ENCODE measurements at regions not wholly inside any gene's neighbourhood (a gene's known extent, or its start where the extent isn't known, plus 50 kb on each side); places are given as distances from the start of the nearest gene placed in this dataset.

DNA sequence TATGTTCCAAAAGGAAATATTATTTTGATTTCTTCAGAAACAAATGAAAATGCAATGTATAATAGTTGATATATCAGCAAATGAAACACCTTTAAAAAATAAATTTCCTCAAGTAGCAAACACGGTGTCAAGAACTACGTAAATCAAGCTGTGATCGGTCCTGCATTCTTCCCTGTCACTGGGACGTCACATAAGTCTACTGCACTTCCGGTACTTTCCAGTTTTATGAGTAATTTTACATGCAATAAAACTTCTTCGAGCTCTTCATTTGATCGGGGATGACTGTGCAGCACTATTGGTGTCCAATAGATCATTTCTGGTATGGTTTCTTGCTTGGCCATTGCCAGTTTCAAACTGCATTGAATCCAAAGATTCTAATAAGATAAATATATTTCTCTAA is 114.0 kb upstream of the VEGFC start:
- DNase-seq, result no peak

DNA sequence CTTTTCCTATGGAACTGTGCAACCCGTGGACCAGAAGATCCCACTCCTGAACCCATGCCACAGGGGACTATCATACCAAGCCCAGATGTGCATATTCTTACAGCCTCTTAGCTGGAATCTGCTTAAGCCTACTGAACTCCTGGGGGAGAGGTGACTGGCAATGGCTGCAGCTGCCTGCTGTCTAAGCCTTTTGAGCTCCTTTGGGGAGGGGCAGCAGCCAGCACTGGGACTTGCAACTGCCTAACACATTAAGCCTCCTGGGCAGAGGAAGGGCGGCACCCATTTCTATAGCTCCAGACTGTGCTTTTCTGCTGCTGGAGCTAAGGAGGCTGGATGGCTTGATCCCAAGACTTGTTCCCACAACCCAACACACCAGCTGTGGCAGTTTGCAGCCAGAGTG is 117.9 kb upstream of the VEGFC start:
- DNase-seq, result no peak

DNA sequence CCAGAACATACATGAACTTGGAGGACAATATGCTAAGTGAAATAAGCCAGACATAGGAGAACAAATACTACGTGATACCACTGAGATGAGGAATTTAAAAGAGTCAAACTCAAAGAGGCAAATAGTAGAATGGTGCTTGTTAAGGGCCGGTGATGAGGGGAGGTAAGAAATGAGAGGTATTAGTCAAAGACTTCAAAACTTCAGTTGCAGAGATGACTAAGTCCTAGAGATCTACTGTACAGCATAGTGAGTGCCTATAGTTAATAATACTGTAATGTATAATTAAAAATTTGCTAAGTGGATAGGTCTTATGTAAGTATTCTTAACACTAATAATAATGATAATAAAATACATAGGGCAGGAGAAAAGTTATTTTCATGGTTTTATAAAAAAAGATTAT is 126.9 kb upstream of the VEGFC start:
- DNase-seq, result no peak

DNA sequence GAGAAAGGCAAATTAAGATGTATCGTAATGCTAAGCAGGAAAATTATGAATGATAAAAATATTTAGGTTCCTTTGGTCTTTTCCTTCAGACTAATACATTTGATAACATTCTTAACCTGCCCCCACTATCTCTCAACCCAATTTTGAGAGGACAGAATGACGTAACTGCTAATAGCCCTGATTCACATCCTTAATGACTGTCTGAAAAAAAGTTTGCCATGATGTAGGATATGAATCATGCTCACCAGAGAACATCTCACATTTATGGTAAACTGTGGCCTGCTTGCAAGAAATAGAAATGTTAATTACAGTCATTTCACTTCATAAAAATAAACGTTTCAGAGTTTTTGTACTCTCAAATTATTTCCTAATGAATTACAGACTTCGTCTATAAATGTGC is 128.0 kb upstream of the VEGFC start:
- DNase-seq, result no peak

DNA sequence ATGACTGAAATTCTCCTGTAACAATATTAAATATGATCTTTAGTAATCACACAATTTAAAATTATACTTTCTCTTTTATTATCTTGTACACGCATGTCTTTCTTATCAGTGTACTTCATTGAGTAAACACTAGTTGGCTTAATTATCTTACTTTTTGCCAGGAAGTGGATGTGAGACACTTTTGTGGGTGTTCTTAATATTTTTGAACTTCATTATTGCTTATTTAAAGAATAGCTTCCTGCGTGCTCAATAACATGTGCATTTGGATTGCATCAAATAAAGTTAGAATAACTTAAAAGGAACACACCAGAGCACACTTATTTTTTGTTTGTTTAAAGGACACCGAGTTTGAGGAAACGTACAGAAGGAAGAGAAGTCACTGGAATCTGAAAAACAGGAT is 128.5 kb upstream of the VEGFC start:
- no peak for DNase-seq

DNA sequence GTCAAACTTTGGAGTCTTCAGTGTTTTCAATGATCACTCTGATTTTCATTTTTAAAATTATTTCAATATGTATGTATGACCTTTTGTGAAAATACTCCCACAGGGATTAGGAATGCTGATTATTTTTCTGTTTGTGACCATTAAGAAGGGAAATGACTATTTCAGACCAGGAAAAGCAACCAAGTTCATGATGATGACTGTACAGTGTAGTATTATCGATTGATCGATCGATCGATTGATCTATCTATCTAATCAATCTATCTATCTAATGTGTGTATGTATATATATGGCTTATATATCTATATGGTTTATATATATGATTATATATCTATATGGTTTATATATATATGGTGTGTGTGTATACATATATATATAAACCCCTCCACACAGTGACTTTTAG is 131.5 kb upstream of the VEGFC start:
- DNase-seq, result no peak

DNA sequence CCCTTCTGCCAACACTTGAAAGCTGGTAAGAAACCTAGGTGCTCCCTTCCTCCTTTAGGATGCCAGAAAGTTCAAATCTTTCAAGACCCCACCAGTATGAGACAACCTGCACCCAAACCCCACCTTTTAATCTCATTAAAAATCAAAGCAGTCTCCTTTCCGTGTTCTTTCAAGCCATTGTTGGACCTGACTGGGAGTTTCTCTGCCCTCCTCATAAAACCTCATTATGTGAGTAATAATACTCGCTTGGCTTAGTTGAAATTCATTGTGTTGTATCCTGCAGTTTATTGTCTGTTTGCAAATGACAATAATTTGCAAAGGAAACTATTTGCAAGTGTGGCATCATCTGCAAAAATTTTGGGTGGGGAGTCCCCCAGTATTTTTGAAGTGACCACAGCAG is 133.2 kb upstream of the VEGFC start:
- DNase-seq, result no peak

DNA sequence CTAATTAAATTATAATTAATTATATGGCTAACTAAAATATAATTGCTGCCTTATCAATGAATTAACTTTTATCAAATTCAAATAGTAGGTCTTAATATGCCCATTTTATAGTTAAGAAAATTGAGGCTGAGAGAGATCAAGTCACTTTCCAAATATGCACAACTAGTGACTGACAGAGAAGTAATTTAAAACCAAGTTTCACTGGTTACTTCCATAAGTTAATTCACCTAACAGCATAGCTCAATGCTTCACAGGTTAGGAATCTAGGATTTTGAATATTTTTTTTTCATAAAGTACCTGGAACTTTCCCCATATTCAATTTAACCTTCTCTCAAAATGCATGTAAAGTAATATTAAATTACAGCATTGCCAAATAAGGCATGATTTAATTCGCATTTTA is 134.4 kb upstream of the VEGFC start:
- DNase-seq, result no peak

DNA sequence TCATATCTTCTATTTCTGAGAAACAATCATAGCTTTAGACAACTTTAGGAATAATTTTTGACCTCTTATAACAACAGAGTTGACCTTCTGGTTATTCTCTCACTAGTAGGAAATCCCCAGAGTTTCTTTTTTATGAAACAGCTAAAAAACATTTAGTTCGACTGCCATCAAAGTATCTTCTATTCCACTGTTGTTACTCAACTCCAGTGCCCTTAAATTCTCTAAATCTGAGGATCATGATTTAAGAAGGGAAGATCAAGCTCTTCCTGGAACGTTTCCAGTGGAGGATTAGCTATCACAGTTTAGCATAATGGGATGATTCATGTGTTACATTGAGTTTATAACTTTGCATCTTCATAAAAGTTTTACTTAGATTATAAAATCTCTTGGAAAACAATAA is 134.9 kb upstream of the VEGFC start:
- DNase-seq, result no peak

DNA sequence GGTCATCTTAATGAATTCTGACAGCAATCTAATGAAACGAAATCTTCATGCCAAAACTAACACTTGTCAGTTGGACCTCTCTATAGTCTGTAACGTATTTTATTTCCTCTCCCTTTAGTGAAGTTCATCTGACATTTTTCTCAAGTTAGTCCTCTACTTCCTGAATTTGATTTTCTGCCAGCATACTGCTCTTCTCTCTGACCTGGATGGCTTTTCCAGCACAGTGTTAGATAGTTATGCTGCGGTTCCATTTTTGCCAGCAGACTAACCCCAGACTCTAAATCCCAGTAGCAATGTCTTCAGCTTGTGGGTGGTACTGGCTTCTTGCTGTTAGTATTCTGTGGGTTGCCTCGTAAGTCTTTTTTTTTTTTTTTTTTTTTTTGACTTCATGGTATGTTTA is 146.7 kb upstream of the VEGFC start:
- no peak for DNase-seq

DNA sequence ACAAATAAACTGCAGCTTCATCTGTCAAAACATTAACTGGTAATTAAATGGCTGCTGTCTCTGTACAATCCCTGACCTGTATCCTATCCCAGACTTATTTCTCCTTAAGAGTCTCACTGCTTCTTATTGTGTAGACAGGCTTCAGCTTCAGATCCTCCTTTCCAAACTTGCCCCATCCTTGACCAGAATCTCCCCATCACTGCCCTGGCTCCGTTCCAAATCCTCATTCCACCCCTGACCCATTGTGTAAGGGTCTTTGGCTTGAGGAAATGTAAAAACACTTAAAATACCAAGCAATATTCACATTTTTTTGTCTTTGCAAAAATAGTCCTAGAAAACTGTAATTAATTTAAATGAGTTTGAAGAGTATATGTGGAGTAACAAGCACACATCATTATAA is 152.6 kb upstream of the VEGFC start:
- no peak for DNase-seq

DNA sequence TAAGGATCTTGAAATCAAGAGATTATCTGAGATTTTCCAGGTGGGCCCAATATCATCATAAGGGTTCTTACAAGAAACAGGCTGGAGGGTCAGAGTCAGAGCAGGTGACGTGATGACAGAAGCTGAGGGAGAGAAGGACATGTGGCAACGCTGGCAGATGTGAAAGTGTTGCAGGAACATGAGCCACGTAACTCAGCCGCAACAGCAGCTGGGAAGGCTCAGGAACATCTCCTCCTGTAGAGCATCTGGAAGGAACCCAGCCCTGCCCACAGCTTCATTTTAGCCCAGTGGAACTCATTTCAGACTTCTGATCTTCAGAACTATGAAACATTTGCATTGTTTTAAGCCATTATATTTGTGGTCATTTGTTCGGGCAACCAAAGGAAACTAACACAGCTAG is 156.3 kb upstream of the VEGFC start:
- no peak for DNase-seq

DNA sequence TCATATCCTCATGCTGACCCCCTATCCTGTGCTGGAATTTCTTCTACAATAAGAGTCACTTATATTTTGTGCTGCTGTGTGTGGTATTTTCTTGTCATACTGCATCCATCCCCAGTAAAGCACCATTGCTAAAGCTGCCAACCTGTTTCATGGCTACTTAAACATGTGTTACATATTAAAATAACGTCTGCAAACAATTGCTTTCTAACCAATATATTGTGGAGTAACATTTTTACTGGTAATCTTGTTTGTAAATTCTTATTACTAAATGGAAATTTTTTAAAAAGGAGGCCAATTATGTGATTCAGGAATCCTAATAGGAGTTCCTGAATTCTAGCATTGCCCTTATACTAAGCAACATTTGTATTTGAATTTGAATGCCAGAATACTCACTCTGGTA is 160.3 kb upstream of the VEGFC start:
- DNase-seq, result no peak

DNA sequence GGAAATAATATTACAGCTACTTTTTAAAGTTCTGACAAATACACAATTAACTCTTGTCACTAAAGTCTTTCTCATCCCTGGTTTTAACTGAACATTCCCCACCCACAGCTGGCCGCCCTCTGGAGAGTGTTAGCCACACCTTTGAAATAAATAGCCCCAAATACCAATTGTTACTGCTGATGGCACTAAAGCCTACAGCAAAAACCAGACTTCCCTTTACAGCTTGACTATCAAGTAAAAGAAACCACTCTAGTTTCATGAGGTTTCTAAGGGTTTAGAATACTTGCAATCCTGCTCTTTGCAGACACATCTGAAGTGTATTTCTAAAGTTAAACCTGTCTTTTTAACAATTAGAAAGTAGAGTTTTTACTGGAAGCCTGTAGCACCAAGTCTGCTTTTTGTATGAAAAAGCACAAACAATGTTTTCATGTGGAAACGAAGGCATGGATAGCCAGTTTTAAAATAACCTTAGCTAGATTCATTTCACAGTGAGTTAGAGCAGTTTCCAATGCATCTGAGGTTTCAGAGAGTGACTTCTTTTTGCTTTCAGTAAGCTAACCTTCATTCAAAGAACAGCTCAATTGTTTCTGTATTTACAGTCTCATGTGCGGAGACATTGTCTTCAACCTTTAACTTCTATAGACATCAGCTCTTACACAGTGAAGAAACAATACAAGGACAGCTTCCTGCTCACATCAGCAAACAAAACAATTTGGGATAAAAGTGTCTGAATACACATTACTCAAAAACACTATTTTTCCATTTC is 164.8 kb upstream of the VEGFC start:
- DNase-seq, result no peak

DNA sequence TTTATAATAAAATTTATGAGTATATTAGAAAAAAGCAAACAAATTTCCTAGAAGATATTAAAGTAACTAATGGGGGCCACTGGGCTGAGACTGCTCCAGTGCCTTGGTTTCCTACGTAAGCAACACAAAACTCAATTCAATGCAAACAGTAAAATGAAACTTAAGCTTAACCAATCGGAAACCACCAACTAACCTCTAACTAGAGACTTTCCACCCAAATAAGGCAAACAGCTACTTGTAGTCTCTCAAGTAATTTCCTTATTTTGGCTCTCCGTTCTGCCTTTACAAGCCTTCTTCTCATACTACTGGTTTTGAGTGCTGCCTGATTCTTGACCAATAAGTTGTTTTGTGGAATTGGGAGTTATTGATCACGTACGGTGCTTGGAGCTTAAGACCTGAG is 167.3 kb upstream of the VEGFC start:
- no peak for DNase-seq

DNA sequence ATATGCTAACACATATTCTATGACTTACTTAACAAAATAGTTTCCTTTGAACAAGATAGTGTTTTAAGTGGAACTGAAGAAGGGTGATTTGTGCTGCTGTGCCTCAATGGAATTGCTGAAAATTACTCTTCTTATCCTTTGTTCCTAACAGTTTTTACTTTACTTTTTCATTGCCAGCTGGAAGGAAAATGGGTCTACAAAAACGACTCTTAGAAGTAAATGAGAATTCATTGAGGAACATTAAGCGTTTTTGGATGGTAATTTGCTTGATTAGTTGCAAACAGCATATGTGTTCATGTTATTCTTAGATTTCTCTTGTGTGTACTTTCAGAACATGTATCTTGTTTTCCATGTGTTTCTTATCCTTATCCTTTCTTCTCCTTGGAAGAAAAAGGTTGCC is 170.4 kb upstream of the VEGFC start:
- no peak for DNase-seq

DNA sequence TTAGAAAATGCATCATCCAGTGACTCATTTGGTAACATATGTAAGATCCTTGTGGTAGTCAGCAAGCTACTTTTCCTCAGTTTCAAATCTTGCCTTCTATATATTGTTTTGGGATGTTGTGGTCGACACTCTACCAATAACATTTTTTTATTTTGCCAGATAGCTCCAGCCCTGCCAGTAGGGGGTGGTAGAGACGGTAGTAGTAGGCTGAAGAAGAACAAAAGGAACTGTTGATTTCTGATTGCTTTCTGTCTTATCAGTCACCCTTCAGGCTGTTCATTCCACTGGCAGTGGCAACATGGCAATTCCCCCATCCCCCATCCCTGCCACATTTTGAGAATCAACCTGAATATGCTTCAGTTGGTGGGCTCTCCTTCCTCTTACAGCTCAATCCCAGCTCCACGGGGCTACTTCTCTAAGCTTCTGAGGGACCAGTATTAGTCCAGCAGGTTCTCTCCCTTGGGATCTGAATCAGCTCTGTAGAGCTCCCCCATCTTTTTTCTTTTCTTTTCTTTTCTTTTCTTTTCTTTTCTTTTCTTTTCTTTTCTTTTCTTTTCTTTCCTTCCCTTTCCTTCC is 171.5 kb upstream of the VEGFC start:
- no peak for DNase-seq

DNA sequence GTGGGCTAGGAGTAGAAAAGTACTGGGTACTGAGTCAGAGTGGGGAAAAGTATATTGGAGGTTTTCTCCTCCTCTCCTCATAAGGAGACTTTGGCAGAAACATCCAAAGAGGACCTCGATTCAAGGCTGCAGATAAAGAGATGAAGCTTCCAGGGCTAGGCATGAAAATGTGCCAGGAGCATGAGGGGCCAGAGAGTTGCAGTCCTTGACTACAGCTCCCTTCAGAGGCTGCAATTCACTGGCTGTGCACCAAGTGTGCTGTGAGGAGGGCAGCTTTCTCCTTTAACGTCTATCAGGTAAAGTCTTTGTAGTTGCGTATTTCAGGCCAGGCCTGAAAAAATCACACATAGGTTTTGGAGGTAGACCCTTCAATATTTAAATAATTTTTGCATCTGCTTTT is 174.9 kb upstream of the VEGFC start:
- DNase-seq, result no peak

DNA sequence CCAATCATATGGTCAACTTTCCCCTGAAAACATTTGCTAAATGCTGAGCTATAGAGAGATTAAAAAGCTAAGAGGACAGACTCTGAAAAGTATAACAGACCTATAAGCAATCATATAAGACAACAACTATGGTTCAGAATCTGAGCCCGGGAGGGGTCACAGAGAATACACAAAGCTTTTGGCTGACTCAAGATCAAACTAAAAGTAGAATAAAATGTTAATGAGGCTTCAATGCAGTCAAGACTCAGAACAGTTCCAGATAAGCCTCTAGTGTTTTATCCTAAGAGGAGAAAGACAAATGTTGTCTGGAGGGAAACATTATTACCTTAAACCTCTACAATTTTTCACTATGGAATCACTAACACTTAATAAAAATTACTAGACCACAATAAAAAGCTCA is 175.4 kb upstream of the VEGFC start:
- no peak for DNase-seq

DNA sequence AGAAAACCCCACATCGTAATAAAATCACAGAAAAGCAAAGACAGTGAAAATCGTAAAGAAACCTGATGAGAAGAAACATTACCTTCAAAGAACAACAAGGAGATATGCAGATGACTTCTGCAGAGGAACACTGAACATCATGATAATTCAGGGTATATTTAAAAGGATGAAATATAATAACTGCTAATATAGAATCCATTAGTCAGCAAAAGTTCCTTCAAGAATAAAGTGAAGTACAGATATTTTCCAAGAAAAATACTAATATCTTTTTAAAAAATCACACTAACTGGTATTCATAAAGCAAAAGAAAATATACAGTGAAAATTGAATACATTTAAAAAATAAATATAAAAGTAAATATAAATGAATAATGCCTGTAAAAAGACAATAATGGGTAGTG is 176.3 kb upstream of the VEGFC start:
- DNase-seq, result no peak

DNA sequence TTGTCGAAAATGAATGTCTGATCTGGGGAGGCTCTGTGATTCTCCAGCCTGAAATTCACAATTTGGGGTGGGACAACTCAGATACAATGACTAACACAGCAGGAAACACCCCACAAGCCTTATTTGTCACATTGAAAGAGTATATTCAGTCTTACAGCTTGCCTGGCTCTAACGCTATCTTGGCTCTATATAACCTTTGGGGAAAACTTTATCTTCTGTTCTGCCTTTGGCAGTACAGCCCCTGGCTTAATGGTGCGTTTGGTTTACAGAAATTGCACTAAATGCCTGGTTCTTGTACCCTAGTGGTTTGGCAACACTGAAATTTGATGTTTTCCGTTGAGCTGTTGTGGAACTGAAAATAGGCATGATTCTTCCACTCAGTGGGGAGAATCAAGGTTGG is 178.1 kb upstream of the VEGFC start:
- no peak for DNase-seq

DNA sequence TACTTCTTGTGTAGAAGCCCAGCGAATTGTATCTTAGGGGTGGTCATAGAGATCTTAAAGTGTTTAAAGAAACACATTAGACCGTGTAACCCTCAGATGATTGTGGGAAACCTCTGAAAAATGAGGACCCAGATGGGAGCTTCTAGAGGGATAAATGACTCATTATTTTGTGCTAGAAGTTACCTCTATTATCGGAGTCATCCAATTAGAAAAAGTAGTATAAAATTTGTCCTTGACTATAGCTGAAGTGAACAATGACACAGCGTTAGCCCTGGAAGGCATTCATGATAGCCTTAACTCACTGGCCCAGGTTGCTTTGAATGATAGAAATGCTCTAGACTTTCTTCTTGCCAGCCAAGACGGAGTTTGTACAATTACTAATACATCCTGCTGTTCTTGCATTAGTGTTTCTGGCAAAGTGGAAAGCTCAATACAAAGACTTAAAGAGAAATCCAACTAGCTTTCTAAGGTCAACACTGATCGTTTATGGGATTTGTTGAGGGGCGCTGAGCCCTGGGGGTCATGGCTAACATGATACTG is 178.9 kb upstream of the VEGFC start:
- DNase-seq, result no peak

DNA sequence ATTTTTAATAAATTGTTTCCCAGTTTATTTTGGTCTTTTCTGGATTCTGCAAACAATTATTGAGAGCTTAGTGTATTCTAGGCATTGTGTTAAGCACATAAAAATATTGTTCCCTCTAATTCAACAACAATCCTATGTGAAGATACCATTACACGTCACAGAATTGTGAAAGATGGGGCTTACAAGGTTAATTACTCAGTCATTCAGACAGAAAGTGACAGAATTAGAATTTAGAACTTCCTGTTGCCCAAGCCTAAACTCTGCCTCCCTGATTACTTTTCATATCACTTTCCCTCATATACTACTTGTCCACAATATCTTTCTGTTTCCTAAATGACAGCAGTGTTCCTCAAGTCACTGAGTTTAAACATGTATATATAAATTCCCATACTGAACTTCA is 186.7 kb upstream of the VEGFC start:
- no peak for DNase-seq

DNA sequence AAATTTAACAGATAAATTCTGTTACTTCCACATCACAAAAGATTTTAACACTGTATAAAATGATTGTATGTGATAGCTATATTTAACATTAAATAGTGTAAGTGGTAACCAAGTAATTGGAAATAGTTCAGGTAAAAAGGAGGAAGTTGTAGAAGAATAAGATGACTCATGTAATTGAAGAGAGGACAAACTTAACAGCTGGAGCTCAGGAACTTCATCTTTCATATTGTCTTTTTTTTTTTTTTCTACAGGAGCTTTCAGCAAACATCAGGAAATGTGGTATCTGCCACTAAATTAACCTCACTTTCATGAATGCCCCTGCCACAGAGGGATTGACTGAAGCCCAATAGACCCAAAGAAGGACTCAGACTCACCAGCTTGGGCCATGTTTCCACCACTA is 188.4 kb upstream of the VEGFC start:
- no peak for DNase-seq

DNA sequence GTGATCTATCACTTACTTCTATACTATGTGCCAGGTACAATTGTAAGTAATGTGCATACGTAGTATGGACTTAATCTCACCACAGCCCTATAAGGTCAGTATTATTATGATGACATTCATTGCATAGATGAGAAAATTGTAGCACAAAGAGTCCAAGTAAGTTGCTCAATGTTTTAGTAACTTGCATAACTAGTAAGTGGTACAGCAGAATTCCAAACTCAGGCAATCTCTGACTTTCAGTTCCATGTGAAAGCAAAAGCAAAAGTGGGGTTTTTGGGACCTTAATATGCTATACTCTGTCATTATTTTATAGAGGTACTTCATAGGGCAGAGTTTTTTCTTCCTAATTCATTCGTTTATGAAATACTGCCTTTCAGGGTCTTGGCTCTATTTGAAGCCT is 188.8 kb upstream of the VEGFC start:
- DNase-seq, result no peak
